GM12892 (cell line): ENCODE measurements at regions not wholly inside any gene's neighbourhood (a gene's known extent, or its start where the extent isn't known, plus 50 kb on each side); places are given as distances from the start of the nearest gene placed in this dataset.

ENCODE experiments used
- POLR2A ChIP-seq: IDR thresholded peaks from 2 replicates; pipeline ENCODE4 v1.6.1; 2011; ENCODE audit warnings: low read depth, low read length, control low read depth
- POLR2AphosphoS5 ChIP-seq: IDR thresholded peaks from 2 replicates; pipeline ENCODE4 v1.6.1; 2011; ENCODE audit warnings: low read depth, low read length, control low read depth
- TAF1 ChIP-seq: IDR thresholded peaks from 2 replicates; pipeline ENCODE4 v1.6.1; 2011; ENCODE audit warnings: low read depth, mild to moderate bottlenecking, control low read depth, low read length, borderline replicate concordance

DNA sequence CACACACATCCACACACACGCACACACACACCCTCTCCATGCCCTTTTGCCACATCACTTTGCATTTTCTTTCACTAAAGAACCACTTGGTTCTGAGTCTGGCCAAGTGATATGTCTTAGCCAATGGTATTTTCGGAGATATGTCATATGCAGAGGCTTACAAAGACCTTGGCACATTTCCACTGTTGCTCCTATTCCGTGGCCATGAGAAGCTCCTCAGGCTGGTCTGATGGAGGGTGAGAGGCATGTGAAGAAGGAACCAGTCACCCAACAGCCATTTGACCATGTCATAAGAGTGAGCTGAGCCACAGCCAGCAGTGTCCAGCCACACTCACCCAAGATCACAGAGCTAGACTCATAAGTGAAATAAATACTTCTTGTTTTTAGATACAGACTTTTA lies 212.6 kb upstream of the NAV2 start:
- TF ChIP-seq POLR2AphosphoS5 (no peak), TAF1 (no peak), POLR2A (no peak)
